ELR (cell line): ENCODE measurements at regions not wholly inside any gene's neighbourhood (a gene's known extent, or its start where the extent isn't known, plus 50 kb on each side); places are given as distances from the start of the nearest gene placed in this dataset.

Experiments
- DNase-seq: peaks from one replicate; pipeline ENCODE4 v3.0.0-alpha.2; 2015; ENCODE audit warnings: low read depth

GRCh38 chr14:101467181-101467926 is 93.9 kb upstream of the DIO3 start:
- no peak for DNase-seq

- no peak for DNase-seq
Measured at GRCh38 chr14:101469382-101470247, 91.7 kb upstream of the DIO3 start.

- DNase-seq, result no peak
Measured at GRCh38 chr14:101470266-101470665, 91.0 kb upstream of the DIO3 start.

GRCh38 chr14:101471723-101472517 is 89.4 kb upstream of the DIO3 start:
- DNase-seq, result no peak

GRCh38 chr14:101472518-101472849 is 88.8 kb upstream of the DIO3 start:
- DNase-seq, result no peak

GRCh38 chr14:101473045-101473729 is 88.1 kb upstream of the DIO3 start:
- no peak for DNase-seq

GRCh38 chr14:101473795-101474562 is 87.3 kb upstream of the DIO3 start:
- no peak for DNase-seq

- no peak for DNase-seq
Measured at GRCh38 chr14:101474563-101475455, 86.5 kb upstream of the DIO3 start.

- DNase-seq, result peak; percentile 44
Measured at GRCh38 chr14:101475456-101476257, 85.6 kb upstream of the DIO3 start.

GRCh38 chr14:101476258-101476915 is 84.9 kb upstream of the DIO3 start:
- no peak for DNase-seq

GRCh38 chr14:101476916-101477553 is 84.3 kb upstream of the DIO3 start:
- no peak for DNase-seq

GRCh38 chr14:101477648-101478047 is 83.6 kb upstream of the DIO3 start:
- peak; percentile 20 for DNase-seq

- DNase-seq, result no peak
Measured at GRCh38 chr14:101478096-101478495, 83.2 kb upstream of the DIO3 start.

- DNase-seq, result no peak
Measured at GRCh38 chr14:101478796-101479410, 82.4 kb upstream of the DIO3 start.

GRCh38 chr14:101480022-101480746 is 81.1 kb upstream of the DIO3 start:
- DNase-seq, result no peak

GRCh38 chr14:101480747-101481530 is 80.4 kb upstream of the DIO3 start:
- DNase-seq, result peak; percentile 59
